Ascending aorta (tissue), 2 donors: ENCODE measurements at regions not wholly inside any gene's neighbourhood (a gene's known extent, or its start where the extent isn't known, plus 50 kb on each side); places are given as distances from the start of the nearest gene placed in this dataset.

Experiments used
- DNase-seq, 2 donors: peaks; one replicate each; pipeline ENCODE4 v3.0.0-alpha.2; 2019; ENCODE audit warnings: low spot score in 2 of 2
- H3K27ac ChIP-seq, 2 donors: fragments of 200-600 bp; sonication (generic); one replicate each; pipeline ENCODE4 v1.5.1; 2016 to 2017; ENCODE audit warnings: mild to moderate bottlenecking in 1 of 2
- H3K27me3 ChIP-seq: fragments of 200-600 bp; sonication (generic); one replicate; pipeline ENCODE4 v1.5.1; 2017
- H3K36me3 ChIP-seq, 2 donors: fragments of 200-600 bp; sonication (generic); one replicate each; pipeline ENCODE4 v1.5.1; 2016
- H3K4me1 ChIP-seq, 2 donors: fragments of 200-600 bp; sonication (generic); one replicate each; pipeline ENCODE4 v1.5.1; 2016 to 2017; ENCODE audit warnings: mild to moderate bottlenecking in 1 of 2
- H3K4me3 ChIP-seq, 2 donors: fragments of 200-600 bp; sonication (generic); one replicate each; pipeline ENCODE4 v1.5.1; 2016 to 2017; ENCODE audit warnings: mild to moderate bottlenecking in 1 of 2
- H3K9me3 ChIP-seq, 2 donors: fragments of 200-600 bp; sonication (generic); one replicate each; pipeline ENCODE4 v1.5.1; 2016
- CTCF ChIP-seq, 3 experiments: fragments of 200-600 bp in 2 of 3; fragments of 450-650 bp in 1 of 3; sonication (generic) in 2 of 3; IDR thresholded peaks; one replicate each; pipeline ENCODE4 v1.5.1; 2016 to 2019; ENCODE audit warnings: antibody characterized with exemption in 3 of 3, mild to moderate bottlenecking in 1 of 3, moderate library complexity in 1 of 3
- intact Hi-C: fragments of 100-400 bp; cut with DNase I; formaldehyde crosslinking; loops from one replicate; pipeline ENCODE4 v1.15.1; 2023

GRCh38 chr22:48588151-48588877, 1239.4 kb downstream of the BRD1 start:
- Histone ChIP-seq H3K27me3 (no peaks in the 10 kb centered on the region), H3K4me3 (no peak overlapping the region), H3K9me3 (no peaks in the 10 kb centered on the region), H3K36me3 (no peaks in the 10 kb centered on the region), H3K4me1 (no peaks in the 10 kb centered on the region), H3K27ac (no peak overlapping the region)
- intact Hi-C loops: no loop called here
- TF ChIP-seq CTCF (IDR thresholded peaks at IDR 0.05): no peak
- no peak for DNase-seq

DNA sequence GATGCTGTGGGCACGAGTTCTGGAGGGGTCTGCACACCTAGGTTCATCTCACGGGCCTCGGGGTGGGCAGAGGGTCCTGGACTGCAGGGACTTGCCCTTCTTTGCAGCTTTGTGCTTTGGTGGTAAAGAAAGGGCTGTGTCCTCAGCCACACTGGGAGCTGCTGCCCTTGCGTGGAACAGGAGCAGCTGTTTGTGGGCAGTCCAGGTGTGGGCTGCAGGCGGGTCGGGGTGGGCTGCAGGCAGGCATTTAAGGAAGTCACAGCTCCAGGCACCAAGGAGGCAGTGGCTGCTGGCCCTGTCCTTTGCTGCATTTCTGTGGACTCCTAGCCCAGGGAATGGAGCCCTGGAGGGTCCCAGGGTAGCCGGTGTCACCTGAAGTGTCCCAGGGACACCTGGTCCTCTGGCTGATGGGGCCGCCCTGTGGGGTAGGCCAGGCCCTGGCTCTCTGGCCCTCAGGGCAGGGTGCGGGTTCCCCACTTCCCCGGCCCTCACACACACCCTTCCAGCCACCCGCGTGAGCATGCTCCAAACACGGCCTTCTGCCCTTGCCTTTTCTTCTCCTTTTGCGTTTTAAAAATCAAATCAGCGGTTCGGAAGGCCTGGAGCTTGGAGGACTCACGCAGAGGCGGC, 1240.3 kb downstream of the BRD1 start:
- DNase-seq: no peak
- no peaks in the 10 kb centered on the region for H3K9me3 ChIP-seq
- H3K36me3 ChIP-seq: no peaks in the 10 kb centered on the region
- TF ChIP-seq CTCF (IDR thresholded peaks at IDR 0.05): no peak
- intact Hi-C loops: no loop called here
- H3K4me3 ChIP-seq: no peak overlapping the region
- H3K4me1 ChIP-seq: no peaks in the 10 kb centered on the region
- H3K27me3 ChIP-seq: no peaks in the 10 kb centered on the region
- H3K27ac ChIP-seq: no peak overlapping the region

DNA sequence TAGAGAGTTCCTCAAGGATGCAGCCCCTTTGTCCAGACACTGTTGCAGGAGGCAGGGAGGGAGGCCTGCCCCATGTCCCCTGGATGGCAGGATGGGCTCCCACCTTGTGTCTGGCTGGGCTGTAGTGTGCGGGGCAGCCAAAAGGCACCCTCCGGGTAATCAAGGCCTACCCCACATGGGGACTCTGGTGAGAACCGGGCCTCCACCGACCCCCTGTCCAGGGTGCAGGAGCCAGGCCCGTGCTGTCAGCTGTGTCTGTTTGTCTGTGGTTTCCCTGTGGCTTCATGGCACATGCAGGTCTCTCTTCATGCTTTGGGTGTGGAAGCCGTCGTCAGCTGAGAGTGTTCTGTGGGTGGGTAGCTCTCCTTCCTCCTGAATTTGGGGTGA, 1240.9 kb downstream of the BRD1 start:
- no peaks in the 10 kb centered on the region for H3K4me1 ChIP-seq

GRCh38 chr22:48585916-48586798, 1241.5 kb downstream of the BRD1 start:
- no peak for DNase-seq
- H3K27me3 ChIP-seq: no peaks in the 10 kb centered on the region
- no peak overlapping the region for H3K27ac ChIP-seq
- no peaks in the 10 kb centered on the region for H3K9me3 ChIP-seq
- TF ChIP-seq CTCF (IDR thresholded peaks at IDR 0.05): no peak
- no peak overlapping the region for H3K4me3 ChIP-seq
- intact Hi-C loops: no loop called here
- H3K36me3 ChIP-seq: no peaks in the 10 kb centered on the region
- no peaks in the 10 kb centered on the region for H3K4me1 ChIP-seq

More for the DNA sequence above, 1240.9 kb downstream of the BRD1 start:
- no peak overlapping the region for H3K27ac ChIP-seq
- intact Hi-C loops: no loop called here
- no peak for DNase-seq
- no peaks in the 10 kb centered on the region for H3K36me3 ChIP-seq
- no peak for TF ChIP-seq CTCF (IDR thresholded peaks at IDR 0.05)
- no peak overlapping the region for H3K4me3 ChIP-seq
- no peaks in the 10 kb centered on the region for H3K9me3 ChIP-seq
- no peaks in the 10 kb centered on the region for H3K27me3 ChIP-seq

- no peak for DNase-seq
- intact Hi-C loops: no loop called here
- H3K27me3 ChIP-seq: no peaks in the 10 kb centered on the region
- no peaks in the 10 kb centered on the region for H3K9me3 ChIP-seq
- no peak overlapping the region for H3K4me3 ChIP-seq
- no peak overlapping the region for H3K27ac ChIP-seq
- peaks cover 0 to 4% of the 10 kb centered on the region in 2 donors for H3K4me1 ChIP-seq
- no peak for TF ChIP-seq CTCF (IDR thresholded peaks at IDR 0.05)
- H3K36me3 ChIP-seq: no peaks in the 10 kb centered on the region
These were observed 1243.5 kb downstream of the BRD1 start for GRCh38 chr22:48584170-48584569.
